IMR-90 (cell line): ENCODE measurements at regions not wholly inside any gene's neighbourhood (a gene's known extent, or its start where the extent isn't known, plus 50 kb on each side); places are given as distances from the start of the nearest gene placed in this dataset.

ENCODE experiments used
- ATAC-seq: fragments of 200-7000 bp; cut with Tn5 transposase; 2 replicates; pipeline ENCODE4 v1.9.1; 2020; ENCODE audit warnings: low read depth, mild to moderate bottlenecking, moderate library complexity
- BruUV-seq: library from RNA; stranded (reverse); fragments of 400-500 nt; replicated peaks from 2 replicates; lab custom pipeline; 2021; lab: Mats Ljungman, UMichigan
- CTCF ChIA-PET: fragments of 300-600 bp; formaldehyde crosslinking; extraction: SDS; loops from one replicate; lab custom pipeline; 2021; ENCODE audit warnings: antibody characterized with exemption; lab: Yijun Ruan, JAX
- POLR2A ChIA-PET: fragments of 300-600 bp; sonication (Branson Sonifier 250); formaldehyde crosslinking; loops from one replicate; lab custom pipeline; 2022; ENCODE audit warnings: antibody characterized with exemption; ENCODE audit not compliant: unreplicated experiment; lab: Charles Lee
- DNase-seq: peaks from one replicate; pipeline ENCODE4 v3.0.0; 2013
- H2AFZ ChIP-seq: replicated peaks from 2 replicates; pipeline ENCODE3; 2013; ENCODE audit warnings: low read length, mild to moderate bottlenecking; ENCODE audit not compliant: poor library complexity
- H2AK5ac ChIP-seq: 2 replicates; pipeline ENCODE4 v1.6.1; 2013; ENCODE audit warnings: low read depth, low read length, inconsistent platforms
- H2AK9ac ChIP-seq: replicated peaks from 2 replicates; pipeline ENCODE3; 2013; ENCODE audit warnings: mild to moderate bottlenecking, low read depth, low read length, moderate library complexity; ENCODE audit not compliant: poor library complexity
- H2BK120ac ChIP-seq: 2 replicates; pipeline ENCODE4 v1.6.1; 2013; ENCODE audit warnings: low read depth, low read length, inconsistent platforms
- H2BK15ac ChIP-seq: 3 replicates; pipeline ENCODE4 v1.6.1; 2013; ENCODE audit warnings: low read depth, low read length, inconsistent platforms
- H2BK20ac ChIP-seq: 2 replicates; pipeline ENCODE4 v1.6.1; 2013; ENCODE audit warnings: low read depth, mild to moderate bottlenecking, inconsistent platforms, low read length, moderate library complexity
- H2BK5ac ChIP-seq: 2 replicates; pipeline ENCODE4 v1.6.1; 2013; ENCODE audit warnings: mild to moderate bottlenecking, low read depth, low read length, inconsistent platforms; ENCODE audit not compliant: poor library complexity, severe bottlenecking
- H3K14ac ChIP-seq: replicated peaks from 2 replicates; pipeline ENCODE4 v1.6.1; 2013; ENCODE audit warnings: low read depth, low read length, inconsistent platforms
- H3K18ac ChIP-seq: 2 replicates; pipeline ENCODE4 v1.6.1; 2013; ENCODE audit warnings: low read depth, low read length, control low read depth
- H3K23ac ChIP-seq: 2 replicates; pipeline ENCODE4 v1.6.1; 2013; ENCODE audit warnings: low read depth, low read length, inconsistent platforms
- H3K27ac ChIP-seq: 2 replicates; pipeline ENCODE4 v1.5.1; 2013; ENCODE audit warnings: mild to moderate bottlenecking, control low read depth, low read length; ENCODE audit not compliant: insufficient read depth
- H3K27me3 ChIP-seq: 2 replicates; pipeline ENCODE4 v1.6.1; 2013; ENCODE audit warnings: low read length; ENCODE audit not compliant: control insufficient read depth, insufficient read depth
- H3K36me3 ChIP-seq: 2 replicates; pipeline ENCODE4 v1.6.1; 2013; ENCODE audit warnings: low read length, mixed read lengths; ENCODE audit not compliant: control insufficient read depth, insufficient read depth
- H3K4ac ChIP-seq: 2 replicates; pipeline ENCODE4 v1.6.1; 2013; ENCODE audit warnings: low read depth, low read length, inconsistent platforms
- H3K4me1 ChIP-seq: 2 replicates; pipeline ENCODE4 v1.6.1; 2013; ENCODE audit warnings: low read length, mixed read lengths; ENCODE audit not compliant: control insufficient read depth, insufficient read depth
- H3K4me2 ChIP-seq: 2 replicates; pipeline ENCODE4 v1.6.1; 2013; ENCODE audit warnings: low read depth, mild to moderate bottlenecking, control low read depth, low read length, moderate library complexity
- H3K4me3 ChIP-seq: 2 replicates; pipeline ENCODE4 v1.5.1; 2013; ENCODE audit warnings: low read depth, mild to moderate bottlenecking, control low read depth, low read length, moderate library complexity; ENCODE audit not compliant: insufficient read depth
- H3K56ac ChIP-seq: 2 replicates; pipeline ENCODE4 v1.6.1; 2013; ENCODE audit warnings: low read length, inconsistent platforms; ENCODE audit not compliant: insufficient read depth; ENCODE audit errors: extremely low read depth
- H3K79me1 ChIP-seq, 2 experiments: 2 replicates each; pipeline ENCODE4 v1.6.1; 2013; ENCODE audit warnings: low read length in 2 of 2, inconsistent platforms in 1 of 2, low read depth in 1 of 2
- H3K9ac ChIP-seq: 2 replicates; pipeline ENCODE4 v1.6.1; 2013; ENCODE audit warnings: low read depth, low read length, control low read depth
- H3K9me1 ChIP-seq: 2 replicates; pipeline ENCODE4 v1.6.1; 2013; ENCODE audit warnings: low read length, inconsistent platforms; ENCODE audit not compliant: insufficient read depth
- H3K9me3 ChIP-seq: 2 replicates; pipeline ENCODE4 v1.6.1; 2013; ENCODE audit warnings: low read length; ENCODE audit not compliant: control insufficient read depth, insufficient read depth
- H4K20me1 ChIP-seq: 2 replicates; pipeline ENCODE4 v1.6.1; 2013; ENCODE audit warnings: low read length, inconsistent platforms; ENCODE audit not compliant: insufficient read depth
- H4K5ac ChIP-seq: 2 replicates; pipeline ENCODE4 v1.6.1; 2013; ENCODE audit warnings: mild to moderate bottlenecking, low read depth, low read length, control low read depth
- H4K8ac ChIP-seq, 2 experiments: 2 replicates each; pipeline ENCODE4 v1.6.1; 2013; ENCODE audit warnings: low read depth in 2 of 2, low read length in 2 of 2, control low read depth in 1 of 2, inconsistent platforms in 1 of 2
- H4K91ac ChIP-seq: 2 replicates; pipeline ENCODE4 v1.6.1; 2013; ENCODE audit warnings: low read depth, low read length, inconsistent platforms; ENCODE audit not compliant: insufficient read depth
- BHLHE40 ChIP-seq: fragments of 150-350 bp; IDR thresholded peaks from 2 replicates; pipeline ENCODE4 v1.6.1; 2016; ENCODE audit warnings: mild to moderate bottlenecking, low read depth, low read length
- CEBPB ChIP-seq: IDR thresholded peaks from 2 replicates; pipeline ENCODE4 v1.6.1; 2012; ENCODE audit warnings: low read depth, low read length, improper control_type of control experiment
- MAZ ChIP-seq: IDR thresholded peaks from 2 replicates; pipeline ENCODE4 v1.6.1; 2012; ENCODE audit warnings: low read depth, mild to moderate bottlenecking, low read length, improper control_type of control experiment, moderate library complexity, borderline replicate concordance
- MXI1 ChIP-seq: IDR thresholded peaks from 2 replicates; pipeline ENCODE4 v1.6.1; 2012; ENCODE audit warnings: low read depth, mild to moderate bottlenecking, low read length, moderate library complexity, borderline replicate concordance
- NFE2L2 ChIP-seq: fragments of 150-350 bp; IDR thresholded peaks from 2 replicates; pipeline ENCODE4 v1.6.1; 2016; ENCODE audit warnings: low read depth, mild to moderate bottlenecking, low read length
- POLR2A ChIP-seq: IDR thresholded peaks from 2 replicates; pipeline ENCODE4 v1.6.1; 2012; ENCODE audit warnings: mild to moderate bottlenecking, low read depth, low read length
- RAD21 ChIP-seq: IDR thresholded peaks from 2 replicates; pipeline ENCODE4 v1.6.1; 2012; ENCODE audit warnings: low read length, improper control_type of control experiment
- RCOR1 ChIP-seq: IDR thresholded peaks from 2 replicates; pipeline ENCODE4 v1.6.1; 2012; ENCODE audit warnings: mild to moderate bottlenecking, low read length, improper control_type of control experiment; ENCODE audit not compliant: insufficient replicate concordance
- RFX5 ChIP-seq: IDR thresholded peaks from 2 replicates; pipeline ENCODE4 v1.8.0; 2012; ENCODE audit warnings: low read depth, mild to moderate bottlenecking, low read length, moderate library complexity
- SMC3 ChIP-seq: fragments of 150-350 bp; IDR thresholded peaks from 2 replicates; pipeline ENCODE4 v1.6.1; 2016; ENCODE audit warnings: low read depth, mild to moderate bottlenecking, antibody characterized with exemption, low read length, moderate library complexity
- WGBS, 2 experiments: methylation state at CpG; one replicate each; pipeline versions ENCODE4 v1.1.5 to v1.1.7; 2013; ENCODE audit warnings: missing lambda C conversion rate in 2 of 2; ENCODE audit not compliant: insufficient read length in 1 of 2; ENCODE audit errors: extremely low coverage in 2 of 2; 5-methylcytosine and 5-hydroxymethylcytosine counted together
- dilution Hi-C: fragments of 300-500 bp; cut with HindIII; formaldehyde crosslinking; loops from one replicate; pipeline ENCODE4 v1.14.3; 2018; ENCODE audit warnings: low sequenced_read_pairs; ENCODE audit not compliant: unreplicated experiment
- in situ Hi-C: fragments of 300-500 bp; cut with MboI; formaldehyde crosslinking; loops from 3 replicates; pipeline ENCODE4 v1.14.3; 2019; ENCODE audit warnings: low sequenced_read_pairs, inconsistent platforms, mixed read lengths
- intact Hi-C: fragments of 100-400 bp; cut with micrococcal nuclease; formaldehyde crosslinking; loops from 2 replicates; pipeline ENCODE4 v1.10.0; 2022
- TF ChIP-seq, protein P1 (sequence below): fragments of 150-350 bp; IDR thresholded peaks from 2 replicates; pipeline ENCODE4 v1.6.1; 2017; ENCODE audit warnings: mild to moderate bottlenecking, antibody characterized with exemption, low read length, low read depth
- TF ChIP-seq, protein P2 (sequence below): fragments of 150-350 bp; IDR thresholded peaks from 2 replicates; pipeline ENCODE4 v1.6.1; 2016; ENCODE audit warnings: low read depth, mild to moderate bottlenecking, low read length, moderate library complexity, borderline replicate concordance

DNA sequence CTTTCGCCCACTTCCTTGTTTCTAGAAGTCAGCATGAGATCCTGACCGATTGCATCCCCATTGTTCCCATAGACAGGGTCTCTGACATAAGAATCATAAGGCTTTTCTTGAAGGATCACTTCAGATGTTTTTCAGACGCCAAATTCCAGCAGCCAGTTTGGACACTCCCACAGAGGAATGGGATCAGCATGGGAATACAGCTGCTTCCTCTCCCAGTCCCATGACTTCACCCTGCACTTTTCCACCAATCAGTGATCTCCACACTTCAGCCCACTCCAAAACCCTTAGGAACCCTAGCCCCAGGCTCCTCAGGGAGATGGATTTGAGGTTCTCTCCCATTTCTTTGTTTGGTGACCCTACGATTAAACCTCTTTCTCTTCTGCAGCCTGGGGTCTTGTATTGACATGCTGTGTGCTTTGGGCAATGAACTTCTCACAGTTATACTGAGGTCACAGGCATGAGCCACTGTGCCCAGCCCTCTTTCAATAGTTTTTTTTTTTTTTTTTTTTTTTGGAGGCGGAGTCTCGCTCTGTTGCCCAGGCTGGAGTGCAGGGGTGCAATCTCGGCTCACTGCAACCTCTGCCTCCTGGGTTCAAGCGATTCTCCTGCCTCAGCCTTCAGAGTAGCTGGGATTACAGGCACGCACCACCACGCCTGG lies 52.8 kb upstream of the CHST3 start:
- CTCF ChIA-PET: no interaction called here

More for the DNA sequence above, 52.8 kb upstream of the CHST3 start:
- no peak overlapping the region for H2AK5ac ChIP-seq
- H2BK5ac ChIP-seq: no peak overlapping the region
- H3K4me3 ChIP-seq: no peak overlapping the region
- dilution Hi-C loops: no loop called here
- H2BK20ac ChIP-seq: no peak overlapping the region
- H3K36me3 ChIP-seq: no peaks in the 10 kb centered on the region
- no peak overlapping the region for H4K91ac ChIP-seq
- no peaks in the 10 kb centered on the region; the same call in 1 of the 2 replicates for H4K20me1 ChIP-seq
- TF ChIP-seq, protein P1, sequence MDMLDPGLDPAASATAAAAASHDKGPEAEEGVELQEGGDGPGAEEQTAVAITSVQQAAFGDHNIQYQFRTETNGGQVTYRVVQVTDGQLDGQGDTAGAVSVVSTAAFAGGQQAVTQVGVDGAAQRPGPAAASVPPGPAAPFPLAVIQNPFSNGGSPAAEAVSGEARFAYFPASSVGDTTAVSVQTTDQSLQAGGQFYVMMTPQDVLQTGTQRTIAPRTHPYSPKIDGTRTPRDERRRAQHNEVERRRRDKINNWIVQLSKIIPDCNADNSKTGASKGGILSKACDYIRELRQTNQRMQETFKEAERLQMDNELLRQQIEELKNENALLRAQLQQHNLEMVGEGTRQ: no peak
- TF ChIP-seq RFX5 (no peak), SMC3 (no peak), POLR2A (no peak), CEBPB (no peak), BHLHE40 (no peak), RCOR1 (no peak), MXI1 (no peak), NFE2L2 (no peak), MAZ (no peak), RAD21 (no peak)
- TF ChIP-seq, protein P2, sequence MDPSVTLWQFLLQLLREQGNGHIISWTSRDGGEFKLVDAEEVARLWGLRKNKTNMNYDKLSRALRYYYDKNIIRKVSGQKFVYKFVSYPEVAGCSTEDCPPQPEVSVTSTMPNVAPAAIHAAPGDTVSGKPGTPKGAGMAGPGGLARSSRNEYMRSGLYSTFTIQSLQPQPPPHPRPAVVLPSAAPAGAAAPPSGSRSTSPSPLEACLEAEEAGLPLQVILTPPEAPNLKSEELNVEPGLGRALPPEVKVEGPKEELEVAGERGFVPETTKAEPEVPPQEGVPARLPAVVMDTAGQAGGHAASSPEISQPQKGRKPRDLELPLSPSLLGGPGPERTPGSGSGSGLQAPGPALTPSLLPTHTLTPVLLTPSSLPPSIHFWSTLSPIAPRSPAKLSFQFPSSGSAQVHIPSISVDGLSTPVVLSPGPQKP: no peak
- H3K4me1 ChIP-seq: no peaks in the 10 kb centered on the region
- in situ Hi-C loops: no loop called here
- no peak overlapping the region for H3K23ac ChIP-seq
- no peaks in the 10 kb centered on the region for H3K79me1 ChIP-seq
- H3K18ac ChIP-seq: no peak overlapping the region
- no peak overlapping the region for H2AFZ ChIP-seq
- DNase-seq (peak; percentile 33), ATAC-seq (peak; percentile 85)
- no peak overlapping the region for H2BK120ac ChIP-seq
- no peak overlapping the region for H2BK15ac ChIP-seq
- H4K8ac ChIP-seq: no peak overlapping the region
- H3K9me1 ChIP-seq: no peaks in the 10 kb centered on the region
- H3K4me2 ChIP-seq: no peak overlapping the region
- POLR2A ChIA-PET: no interaction called here
- H3K56ac ChIP-seq: no peak overlapping the region
- no peak overlapping the region for H3K9ac ChIP-seq
- H3K27ac ChIP-seq: no peak overlapping the region
- no peaks in the 10 kb centered on the region; the same call in 1 of the 2 replicates for H3K9me3 ChIP-seq
- BruUV-seq: no TSS peak
- H3K27me3 ChIP-seq: peaks cover 20% of the 10 kb centered on the region
- intact Hi-C loops: no loop called here
- no peak overlapping the region for H2AK9ac ChIP-seq
- WGBS, 2 experiments: 14% methylated on average over 1 of the region's 10 CpGs; no CpG with 5 or more reads in 1 of the 2 experiments
- H3K14ac ChIP-seq: no peak overlapping the region
- H4K5ac ChIP-seq: no peak overlapping the region
- no peak overlapping the region for H3K4ac ChIP-seq
